ENCODE measurements at regions not wholly inside any gene's neighbourhood (a gene's known extent, or its start where the extent isn't known, plus 50 kb on each side); places are given as distances from the start of the nearest gene placed in this dataset.

- no peak overlapping the region for H3K27ac Mint-ChIP-seq (ENCODE audit: unreplicated experiment)
- DNase-seq (ENCODE audit: low spot score): no peak
- H3K36me3 Mint-ChIP-seq (ENCODE audit: low read depth): no peaks in the 10 kb centered on the region
- H3K27me3 Mint-ChIP-seq (ENCODE audit: low read depth): no peaks in the 10 kb centered on the region
- peaks cover 16% of the 10 kb centered on the region for H3K4me1 Mint-ChIP-seq (ENCODE audit: low read depth)
- H3K9me3 Mint-ChIP-seq (ENCODE audit: low read depth): no peaks in the 10 kb centered on the region
- H3K4me3 Mint-ChIP-seq (ENCODE audit: unreplicated experiment): no peak overlapping the region
- TF ChIP-seq CTCF (IDR thresholded peaks at IDR 0.05): no peak
These were observed 130.8 kb downstream of the CAPZA3 start for GRCh38 chr12:18868717-18869116.

DNA sequence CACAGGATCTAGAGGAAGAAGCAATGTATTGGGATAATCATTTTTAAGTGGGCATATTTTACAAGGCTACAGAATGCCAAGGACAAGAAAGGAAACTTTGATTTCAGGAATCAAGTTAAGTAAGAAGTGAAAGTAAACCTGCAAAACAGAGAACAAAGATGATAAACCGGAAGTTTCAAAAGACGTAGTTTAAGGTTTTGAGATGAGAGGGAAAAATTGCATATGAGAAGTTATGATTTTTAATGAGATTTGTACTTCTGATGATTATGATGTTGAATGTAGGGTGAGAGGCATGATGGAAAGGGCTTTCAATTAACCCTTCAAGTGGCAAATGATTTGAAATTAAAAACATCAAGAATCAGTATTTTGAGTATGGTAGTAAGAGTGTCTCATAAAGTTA is 134.9 kb downstream of the CAPZA3 start:
- Mint-ChIP-seq H3K4me1 (ENCODE audit: low read depth) (peaks cover 8% of the 10 kb centered on the region), H3K4me3 (ENCODE audit: unreplicated experiment) (no peak overlapping the region), H3K36me3 (ENCODE audit: low read depth) (no peaks in the 10 kb centered on the region), H3K27ac (ENCODE audit: unreplicated experiment) (no peak overlapping the region), H3K9me3 (ENCODE audit: low read depth) (no peaks in the 10 kb centered on the region), H3K27me3 (ENCODE audit: low read depth) (no peaks in the 10 kb centered on the region)
- no peak for TF ChIP-seq CTCF (IDR thresholded peaks at IDR 0.05)
- DNase-seq (ENCODE audit: low spot score): no peak

GRCh38 chr12:18878676-18879180 is 140.8 kb downstream of the CAPZA3 start:
- H3K27ac Mint-ChIP-seq (ENCODE audit: unreplicated experiment): no peak overlapping the region
- no peaks in the 10 kb centered on the region for H3K9me3 Mint-ChIP-seq (ENCODE audit: low read depth)
- no peaks in the 10 kb centered on the region for H3K27me3 Mint-ChIP-seq (ENCODE audit: low read depth)
- no peaks in the 10 kb centered on the region for H3K4me1 Mint-ChIP-seq (ENCODE audit: low read depth)
- no peaks in the 10 kb centered on the region for H3K36me3 Mint-ChIP-seq (ENCODE audit: low read depth)
- H3K4me3 Mint-ChIP-seq (ENCODE audit: unreplicated experiment): no peak overlapping the region
- DNase-seq (ENCODE audit: low spot score): no peak
- no peak for TF ChIP-seq CTCF (IDR thresholded peaks at IDR 0.05)

DNA sequence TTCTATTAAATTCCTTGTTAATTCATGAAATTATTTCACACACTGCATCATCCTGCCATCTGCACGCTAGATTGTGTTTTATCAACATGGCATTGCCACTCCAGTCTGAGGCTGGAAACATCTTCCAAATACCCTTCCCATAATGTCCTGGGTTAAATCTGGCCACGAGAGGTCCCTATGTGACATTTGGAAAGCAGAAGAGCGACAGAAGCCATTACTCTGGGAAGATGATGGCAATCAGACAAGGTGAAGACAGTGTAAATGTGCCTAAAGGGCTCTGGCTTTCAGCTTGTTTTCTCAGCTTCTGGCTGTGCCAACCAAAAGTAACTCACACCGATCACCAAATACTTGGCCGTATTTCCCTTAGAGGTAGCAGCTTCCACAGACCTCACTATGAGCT is 144.8 kb downstream of the CAPZA3 start:
- H3K4me1 Mint-ChIP-seq (ENCODE audit: low read depth): peaks cover 7% of the 10 kb centered on the region
- no peak overlapping the region for H3K4me3 Mint-ChIP-seq (ENCODE audit: unreplicated experiment)
- no peak for DNase-seq (ENCODE audit: low spot score)
- no peak for TF ChIP-seq CTCF (IDR thresholded peaks at IDR 0.05)
- H3K9me3 Mint-ChIP-seq (ENCODE audit: low read depth): no peaks in the 10 kb centered on the region
- no peak overlapping the region for H3K27ac Mint-ChIP-seq (ENCODE audit: unreplicated experiment)
- H3K36me3 Mint-ChIP-seq (ENCODE audit: low read depth): no peaks in the 10 kb centered on the region
- no peaks in the 10 kb centered on the region for H3K27me3 Mint-ChIP-seq (ENCODE audit: low read depth)

DNA sequence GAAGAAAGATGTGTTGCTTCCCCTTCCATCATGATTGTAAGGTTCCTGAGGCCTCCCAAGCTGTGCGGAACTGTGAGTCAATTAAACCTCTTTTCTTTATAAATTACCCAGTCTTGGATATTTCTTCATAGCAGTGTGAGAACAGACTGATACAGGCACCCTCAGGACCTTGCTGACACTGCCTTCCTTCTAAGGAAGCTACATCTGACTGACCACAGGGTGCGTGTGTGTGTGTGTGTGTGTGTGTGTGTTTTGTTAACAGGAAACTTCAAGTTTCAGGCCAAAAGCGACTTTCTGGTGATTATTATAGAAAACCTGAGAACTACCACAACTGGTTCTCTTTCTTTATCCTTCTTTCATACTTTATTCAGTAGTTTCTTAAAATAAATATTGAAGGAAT is 149.0 kb downstream of the CAPZA3 start:
- no peak for DNase-seq (ENCODE audit: low spot score)
- H3K27ac Mint-ChIP-seq (ENCODE audit: unreplicated experiment): no peak overlapping the region

More for the DNA sequence above, 149.0 kb downstream of the CAPZA3 start:
- Mint-ChIP-seq H3K4me3 (ENCODE audit: unreplicated experiment) (no peak overlapping the region), H3K4me1 (ENCODE audit: low read depth) (peaks cover 7% of the 10 kb centered on the region), H3K27me3 (ENCODE audit: low read depth) (no peaks in the 10 kb centered on the region), H3K36me3 (ENCODE audit: low read depth) (peaks cover 1% of the 10 kb centered on the region), H3K9me3 (ENCODE audit: low read depth) (peaks cover 8% of the 10 kb centered on the region)
- no peak for TF ChIP-seq CTCF (IDR thresholded peaks at IDR 0.05)
